Hepatic stellate cell (primary cell): ENCODE measurements at regions not wholly inside any gene's neighbourhood (a gene's known extent, or its start where the extent isn't known, plus 50 kb on each side); places are given as distances from the start of the nearest gene placed in this dataset.

Experiments used
- DNase-seq: peaks from one replicate; pipeline ENCODE4 v3.0.0; 2011; ENCODE audit warnings: low spot score

DNA sequence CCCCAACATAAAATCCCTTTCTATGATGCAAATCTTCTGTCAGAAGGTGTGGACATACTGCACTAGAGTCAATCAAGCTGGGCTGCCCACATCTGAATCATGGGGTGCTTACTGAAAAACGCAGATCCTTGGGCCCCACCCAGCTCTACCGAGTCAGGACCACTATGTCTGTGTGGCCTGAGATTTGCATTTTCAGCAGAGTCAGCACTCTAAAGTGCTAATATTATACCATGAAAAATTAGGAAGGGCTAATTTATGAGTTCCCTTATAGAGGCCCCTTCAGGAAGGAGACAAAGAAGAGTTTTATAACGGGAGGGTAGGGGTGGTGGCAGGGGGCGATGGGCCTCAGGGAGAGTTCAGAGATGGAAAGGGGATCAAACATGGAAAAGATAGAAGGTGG lies 163.3 kb upstream of the NABP1 start:
- no peak for DNase-seq

GRCh38 chr2:191515551-191515950 lies 162.4 kb upstream of the NABP1 start:
- DNase-seq: no peak

GRCh38 chr2:191516260-191516659 lies 161.7 kb upstream of the NABP1 start:
- no peak for DNase-seq

DNA sequence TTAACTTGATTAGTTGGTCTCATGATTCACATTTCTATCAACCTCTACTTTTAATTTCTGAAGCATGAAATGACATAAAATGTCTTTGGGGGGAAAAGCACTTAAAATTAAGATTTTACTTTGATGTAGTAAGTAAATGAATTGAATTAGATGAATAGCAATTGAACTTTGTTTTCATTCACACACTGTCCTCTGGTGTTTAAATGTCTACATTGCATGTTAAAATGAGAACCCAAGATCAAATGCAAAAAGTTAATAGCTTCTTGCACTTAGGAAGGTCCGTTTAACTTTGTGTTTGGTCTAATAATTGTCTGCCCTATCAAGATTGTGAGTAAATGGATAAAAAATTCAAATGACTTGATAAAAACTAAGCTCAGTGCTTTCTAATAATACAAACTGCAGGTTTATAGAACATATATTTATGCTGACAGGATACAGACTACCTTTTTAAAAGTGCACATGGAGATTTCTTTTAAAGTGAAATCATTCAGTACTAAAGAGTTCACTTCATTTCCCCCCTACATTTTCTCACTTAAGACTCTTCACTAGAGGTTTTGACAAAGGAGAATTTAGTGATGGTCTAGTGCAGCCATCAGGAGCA lies 156.2 kb upstream of the NABP1 start:
- peak; percentile 21 for DNase-seq

DNA sequence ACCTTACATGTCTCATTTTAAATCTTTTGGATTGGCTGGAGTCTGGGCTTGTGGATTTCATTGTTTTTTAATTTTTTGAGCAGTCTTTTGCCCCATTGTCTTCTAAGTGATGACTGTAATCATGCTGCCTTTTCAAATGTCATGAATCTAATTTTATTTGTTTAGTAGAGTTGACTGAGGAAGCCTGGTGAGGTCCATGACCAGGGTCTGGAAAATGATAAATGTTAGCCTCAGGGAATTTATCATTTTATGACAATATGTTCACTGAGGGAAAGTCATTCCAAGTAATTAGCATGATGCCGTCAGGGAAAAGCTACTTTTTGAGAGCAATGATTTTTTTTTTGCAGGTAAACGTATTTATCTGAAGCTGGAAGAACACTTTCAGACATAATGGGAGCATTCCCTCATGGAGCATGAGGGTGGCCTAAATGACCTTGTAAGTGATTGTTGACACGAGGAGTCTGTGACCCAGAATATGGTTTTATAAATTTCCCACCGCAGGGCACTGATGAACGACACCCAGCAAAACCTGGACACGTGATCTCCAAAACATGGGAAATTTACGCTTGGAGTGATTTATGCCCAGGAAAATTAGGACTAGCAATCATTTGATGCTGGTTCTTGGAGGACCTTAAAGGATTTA lies 155.3 kb upstream of the NABP1 start:
- DNase-seq: no peak

- DNase-seq: no peak
Observed at GRCh38 chr2:191526091-191526490, 151.8 kb upstream of the NABP1 start.

DNA sequence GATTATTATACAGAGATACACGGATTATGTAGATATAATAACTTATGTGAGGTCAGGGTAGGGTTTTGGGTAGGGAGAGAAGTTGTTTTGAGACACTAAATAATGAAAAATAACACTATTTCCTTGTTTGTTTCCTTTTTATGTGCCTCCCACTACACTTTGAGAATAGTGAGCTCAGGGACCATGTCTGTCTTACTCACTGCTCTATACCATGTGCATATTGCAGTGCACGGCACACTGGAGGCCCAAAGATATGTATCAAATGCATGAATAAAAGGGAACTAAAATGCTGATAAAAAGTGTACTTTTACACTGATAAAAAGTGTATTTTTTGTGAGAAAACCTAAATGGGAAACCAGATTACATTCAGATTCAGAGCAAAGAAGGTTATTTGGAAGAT lies 151.4 kb upstream of the NABP1 start:
- DNase-seq: no peak

GRCh38 chr2:191526953-191527556 lies 150.9 kb upstream of the NABP1 start:
- no peak for DNase-seq

DNA sequence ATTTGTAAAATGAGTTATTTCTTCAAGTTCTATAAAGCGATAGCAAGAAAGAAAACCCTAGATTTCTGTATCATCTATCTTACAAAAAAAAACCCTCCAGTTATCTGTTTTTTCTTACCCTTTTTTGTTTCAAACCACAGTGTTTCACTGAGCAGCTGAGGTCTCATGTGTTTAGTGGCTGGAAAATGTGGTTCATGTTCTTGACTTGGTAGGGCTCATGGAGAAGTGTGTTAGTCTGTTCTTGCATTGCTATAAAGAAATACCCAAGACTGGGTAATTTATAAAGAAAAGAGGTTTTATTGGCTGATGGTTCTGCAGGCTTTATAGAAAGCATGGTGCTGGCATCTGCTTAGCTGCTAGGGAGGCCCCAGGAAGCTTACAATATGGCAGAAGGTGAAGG lies 147.3 kb upstream of the NABP1 start:
- DNase-seq: no peak

GRCh38 chr2:191533693-191534180 lies 144.2 kb upstream of the NABP1 start:
- DNase-seq: no peak

GRCh38 chr2:191537921-191538320 lies 140.0 kb upstream of the NABP1 start:
- DNase-seq: no peak

DNA sequence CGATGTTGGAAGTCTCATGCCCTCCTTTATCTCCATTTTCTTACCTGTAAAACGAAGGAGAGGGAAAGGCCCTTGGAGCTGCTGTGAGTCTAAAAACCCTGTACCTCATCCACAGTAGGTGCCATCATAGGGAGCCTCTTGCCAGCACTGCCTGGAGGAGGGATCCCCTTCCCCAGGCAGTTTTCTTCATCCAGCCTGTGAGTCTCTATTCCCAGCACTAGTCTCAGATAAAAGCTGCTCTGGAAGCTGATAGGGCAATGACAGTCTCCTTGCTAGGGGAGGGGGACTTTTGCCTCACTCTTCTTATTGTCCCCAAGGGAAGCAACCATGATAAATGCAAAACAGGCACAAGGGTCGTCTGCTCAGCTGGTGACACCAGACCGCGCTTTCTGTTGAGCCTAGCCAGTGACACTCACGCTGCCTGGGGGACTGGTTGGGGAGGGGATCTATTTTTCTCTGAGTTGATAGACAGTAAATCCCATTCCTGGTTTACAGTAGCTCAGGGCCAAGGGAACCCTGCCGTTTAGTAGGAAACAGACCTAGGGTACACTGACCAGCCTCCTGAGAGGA lies 139.5 kb upstream of the NABP1 start:
- DNase-seq: no peak

DNA sequence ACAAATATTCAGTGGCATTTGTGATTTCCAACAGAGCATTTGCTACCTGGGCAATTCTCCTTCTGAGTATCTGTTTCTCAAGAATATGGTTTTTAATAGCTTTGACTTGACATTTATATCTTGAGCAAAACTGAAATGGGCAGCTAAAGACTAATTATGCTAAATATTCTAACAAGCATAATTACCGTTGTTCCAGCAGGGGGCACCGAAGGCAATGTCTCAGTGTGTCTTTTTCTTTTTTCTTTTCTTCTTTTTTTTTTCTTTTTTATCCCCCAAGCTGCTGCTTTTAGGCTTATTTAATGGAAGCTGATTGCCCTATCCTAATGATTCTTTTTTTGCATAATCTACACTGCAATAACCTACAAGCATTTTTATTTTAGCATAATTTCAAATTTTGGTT lies 138.9 kb upstream of the NABP1 start:
- DNase-seq: peak; percentile 27

DNA sequence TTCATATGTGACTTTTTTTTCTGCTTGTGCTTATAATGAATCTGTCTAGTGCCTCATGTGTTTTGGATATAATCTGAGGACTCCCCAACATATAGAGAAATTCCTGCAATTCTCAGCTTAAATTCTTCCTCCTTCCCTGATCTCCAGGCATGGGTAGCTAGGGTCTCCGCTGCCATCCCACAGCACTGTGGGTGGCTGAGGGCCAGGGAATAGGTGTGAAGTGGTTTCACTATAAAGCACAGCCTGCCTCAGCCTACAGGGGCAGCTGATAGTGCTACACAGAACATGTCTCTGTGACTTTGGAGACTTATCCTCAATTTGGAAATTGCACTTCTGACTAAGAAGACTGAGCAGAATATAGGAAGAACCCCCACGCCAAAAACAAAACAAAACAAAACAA lies 137.3 kb upstream of the NABP1 start:
- DNase-seq: no peak

DNA sequence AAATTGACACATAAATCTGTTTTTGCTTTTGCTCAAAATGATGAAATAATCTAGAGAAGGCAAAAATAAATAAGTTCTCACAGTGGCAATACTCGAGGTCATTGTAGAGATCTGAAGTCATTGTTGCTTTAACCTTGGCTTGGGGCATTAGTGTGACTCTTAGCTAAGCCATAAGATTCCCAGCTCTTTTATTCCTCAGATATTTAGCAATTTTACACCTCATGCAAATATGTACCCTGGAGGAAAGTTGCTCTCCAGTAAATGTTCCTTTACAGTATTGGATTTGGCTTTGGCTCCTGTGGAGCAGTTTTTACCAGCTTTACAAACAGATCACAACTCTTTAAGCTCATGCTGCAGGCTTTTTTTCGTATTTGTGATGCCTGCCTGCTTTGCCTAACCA lies 134.2 kb upstream of the NABP1 start:
- DNase-seq: no peak

DNA sequence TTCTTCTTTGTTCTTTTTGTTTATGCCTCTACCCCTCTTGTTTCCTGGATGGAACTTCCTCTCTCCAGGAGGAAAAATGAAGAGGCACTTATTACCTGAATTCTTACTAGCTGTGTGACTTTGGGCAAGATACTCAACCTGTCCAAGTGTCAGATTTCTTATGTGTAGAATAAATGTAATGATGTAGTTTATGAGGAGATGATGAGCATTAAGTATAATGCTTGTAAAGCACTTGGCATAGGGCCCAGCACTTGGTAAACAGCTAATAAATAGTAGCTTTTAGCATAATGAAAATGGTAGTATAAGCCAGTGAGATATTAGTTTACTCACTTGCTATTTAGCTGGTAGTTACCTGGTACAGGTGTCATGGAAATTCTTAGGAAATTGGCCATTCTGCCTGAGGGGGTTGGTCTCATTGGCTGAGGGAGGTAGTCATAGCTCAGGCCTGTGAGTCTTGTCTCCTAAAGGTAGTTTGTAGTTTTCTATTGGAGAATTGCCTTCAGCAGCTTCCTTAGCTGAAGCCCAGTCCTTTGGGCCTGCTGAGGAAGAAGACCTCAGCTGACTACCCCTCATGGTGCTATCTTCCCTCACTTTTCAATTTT lies 133.4 kb upstream of the NABP1 start:
- no peak for DNase-seq

DNA sequence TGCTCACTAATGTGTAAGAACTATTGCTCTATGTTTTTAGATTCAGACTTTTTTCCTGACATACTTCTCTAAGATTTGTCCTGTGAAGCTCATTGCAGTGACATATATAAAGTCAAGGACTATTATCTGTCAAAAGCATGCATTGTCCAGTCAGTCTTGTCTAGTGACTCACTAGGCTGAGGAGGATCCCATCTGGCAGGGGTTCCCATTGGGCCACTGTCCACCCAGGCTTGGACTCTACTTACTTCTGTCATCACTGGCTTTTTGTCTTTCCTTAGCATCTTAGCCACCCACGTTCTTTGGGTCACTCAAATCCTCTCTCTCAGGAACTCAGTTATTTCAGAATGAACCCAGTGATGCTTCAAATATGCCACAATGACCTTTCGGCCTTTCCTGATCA lies 132.6 kb upstream of the NABP1 start:
- no peak for DNase-seq

DNA sequence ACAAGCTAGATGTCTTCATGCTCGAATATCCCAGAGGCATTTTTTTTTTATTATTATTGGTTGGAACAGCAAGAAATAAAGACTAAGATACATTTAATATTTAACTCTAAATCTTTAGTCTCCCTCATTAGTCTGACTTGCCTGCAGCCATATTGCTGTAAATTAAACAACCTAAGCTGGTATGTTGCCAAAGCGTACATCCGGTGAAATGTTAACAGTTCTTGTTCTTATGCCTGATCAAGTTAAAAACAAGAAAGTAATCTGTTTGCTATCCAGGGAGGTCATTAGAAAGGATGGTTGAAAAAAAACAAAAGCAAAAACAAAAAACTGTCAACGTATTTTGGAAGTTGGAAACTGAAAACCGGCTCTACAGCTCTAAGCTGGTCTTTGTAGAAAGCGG lies 125.9 kb upstream of the NABP1 start:
- no peak for DNase-seq

DNA sequence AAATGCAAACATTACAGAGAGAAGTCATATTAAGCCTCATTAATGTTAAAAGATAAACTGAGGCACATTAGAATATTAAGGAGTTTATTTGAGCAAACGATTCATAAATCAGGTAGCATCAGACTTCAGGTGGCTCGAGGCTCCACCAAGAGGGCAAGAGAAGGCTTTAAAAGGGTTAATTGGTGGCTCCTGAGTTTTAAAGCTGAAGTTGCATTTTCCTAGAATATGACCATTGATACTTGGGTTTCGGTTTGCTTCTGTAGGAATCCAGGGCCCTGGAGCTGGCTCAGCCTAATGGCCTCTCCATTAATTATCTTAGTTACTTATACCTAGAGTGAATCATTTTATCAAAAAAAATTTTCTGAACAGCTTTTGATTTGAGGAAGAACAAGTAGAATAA lies 123.7 kb upstream of the NABP1 start:
- DNase-seq: no peak

DNA sequence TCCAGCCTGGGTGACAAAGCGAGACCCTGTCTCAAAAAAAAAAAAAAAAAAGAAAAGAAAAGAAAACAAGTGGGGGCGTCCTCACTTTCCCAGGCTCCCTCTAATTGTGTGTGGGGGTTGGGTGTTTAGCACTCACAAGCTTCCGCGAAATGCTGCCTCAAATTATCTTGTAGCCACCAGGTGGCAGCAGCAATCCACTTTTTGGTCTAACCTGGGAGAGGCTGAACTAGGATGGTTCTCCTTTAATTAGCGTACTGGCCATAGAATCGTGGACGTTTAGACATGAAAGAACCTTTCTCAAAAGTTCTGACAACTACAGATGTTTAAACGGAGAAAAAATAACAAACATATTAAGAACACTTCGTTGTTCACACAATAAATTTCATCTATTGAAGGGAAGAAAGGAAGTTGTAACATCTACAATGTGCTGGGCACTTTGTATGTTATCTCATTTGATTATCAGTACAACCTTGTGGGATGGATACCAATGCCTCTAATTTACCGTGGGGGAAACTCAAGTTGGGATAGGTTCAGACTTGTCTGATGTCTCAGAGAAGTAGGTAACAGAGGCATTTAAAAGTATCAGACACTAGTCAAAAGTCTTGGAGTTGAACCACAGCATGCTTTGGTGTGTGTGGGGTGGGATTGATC lies 122.7 kb upstream of the NABP1 start:
- DNase-seq: peak; percentile 64

DNA sequence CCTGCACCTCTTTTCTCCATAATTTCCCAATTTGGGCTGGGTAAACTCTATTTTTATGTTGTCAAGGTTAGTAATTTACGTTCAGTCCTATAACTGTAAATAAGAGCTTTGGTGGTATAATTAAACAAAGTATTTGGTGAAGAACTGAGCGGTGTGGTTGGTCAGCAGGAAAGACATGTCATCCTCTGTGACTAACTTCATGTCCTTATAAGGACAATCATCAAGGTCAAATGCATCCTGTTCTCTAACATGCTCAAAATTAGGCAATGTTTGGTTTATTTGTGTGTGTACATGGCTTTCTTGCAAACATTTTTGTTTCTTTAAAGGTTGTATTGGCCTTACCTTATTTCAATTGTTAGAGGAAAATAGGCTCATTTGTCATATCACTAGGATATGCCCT lies 121.5 kb upstream of the NABP1 start:
- DNase-seq: no peak

DNA sequence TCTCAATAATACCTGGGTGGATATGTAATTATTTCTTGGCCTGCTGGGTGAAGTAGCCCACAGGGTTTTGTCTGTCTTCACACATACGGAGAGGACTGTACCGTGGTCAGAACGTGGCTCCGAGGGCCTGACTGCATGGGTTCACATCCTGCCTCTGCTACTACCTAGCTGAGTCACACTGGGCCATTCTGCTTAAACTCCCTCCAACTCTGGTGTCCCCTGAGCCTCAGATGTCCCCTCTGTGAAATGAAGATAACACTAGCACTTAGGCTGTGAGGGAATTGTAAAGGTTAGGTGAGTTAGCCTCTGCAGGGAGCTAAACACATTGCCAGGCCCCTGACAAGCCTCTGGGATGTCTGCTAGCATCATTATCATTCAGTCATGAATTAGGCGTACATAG lies 120.1 kb upstream of the NABP1 start:
- DNase-seq: no peak

DNA sequence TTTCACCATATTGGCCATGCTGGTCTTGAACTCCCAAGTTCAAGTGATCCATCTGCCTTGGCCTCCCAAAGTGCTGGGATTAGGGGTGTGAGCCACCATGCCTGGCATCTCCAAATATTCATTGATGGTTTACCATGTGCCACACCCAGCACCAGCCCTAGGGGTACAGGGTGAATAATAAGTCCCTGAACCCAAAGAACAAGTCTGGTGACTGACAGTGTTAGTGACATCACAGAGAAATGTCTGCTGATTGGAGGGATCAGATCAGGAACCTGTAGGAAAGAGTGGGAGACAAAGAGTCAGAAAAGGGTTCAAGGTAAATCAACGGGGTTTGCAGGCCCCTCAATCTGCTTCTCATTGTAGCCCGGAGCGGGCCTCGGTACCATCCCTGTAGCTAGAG lies 118.4 kb upstream of the NABP1 start:
- no peak for DNase-seq
